DND-41 (cell line): ENCODE measurements at regions not wholly inside any gene's neighbourhood (a gene's known extent, or its start where the extent isn't known, plus 50 kb on each side); places are given as distances from the start of the nearest gene placed in this dataset.

Experiments used
- EZH2 ChIP-seq: IDR thresholded peaks from 3 replicates; pipeline ENCODE4 v1.6.1; 2012; ENCODE audit warnings: borderline replicate concordance, low read depth, mild to moderate bottlenecking, moderate library complexity, low read length, inconsistent platforms; ENCODE audit not compliant: severe bottlenecking
- TF ChIP-seq, protein P1 (sequence below): IDR thresholded peaks from 2 replicates; pipeline ENCODE4 v1.5.1; 2012; ENCODE audit warnings: borderline replicate concordance, low read length, moderate library complexity, mild to moderate bottlenecking; ENCODE audit not compliant: poor library complexity, severe bottlenecking; ENCODE audit errors: extremely low read depth

DNA sequence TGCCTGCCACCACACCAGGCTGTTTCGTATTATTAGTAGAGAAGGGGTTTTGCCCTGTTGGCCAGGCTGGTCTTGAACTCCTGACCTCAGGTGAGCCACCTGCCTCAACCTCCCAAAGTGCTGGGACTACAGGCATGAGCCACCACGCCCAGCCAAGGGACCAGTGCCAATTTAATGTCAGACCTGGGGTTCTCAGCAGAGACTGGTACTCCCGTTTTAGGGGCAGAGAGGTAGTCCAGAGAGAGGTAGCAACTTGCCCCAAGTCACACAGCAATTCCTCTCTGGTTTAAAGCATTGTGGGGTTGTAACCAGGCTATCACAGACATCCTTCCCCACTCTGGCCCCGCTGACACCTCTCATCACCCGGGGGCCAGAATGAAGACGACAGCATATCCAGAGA lies 112.1 kb downstream of the PTPRS start:
- TF ChIP-seq EZH2, result no peak
- TF ChIP-seq, protein P1, sequence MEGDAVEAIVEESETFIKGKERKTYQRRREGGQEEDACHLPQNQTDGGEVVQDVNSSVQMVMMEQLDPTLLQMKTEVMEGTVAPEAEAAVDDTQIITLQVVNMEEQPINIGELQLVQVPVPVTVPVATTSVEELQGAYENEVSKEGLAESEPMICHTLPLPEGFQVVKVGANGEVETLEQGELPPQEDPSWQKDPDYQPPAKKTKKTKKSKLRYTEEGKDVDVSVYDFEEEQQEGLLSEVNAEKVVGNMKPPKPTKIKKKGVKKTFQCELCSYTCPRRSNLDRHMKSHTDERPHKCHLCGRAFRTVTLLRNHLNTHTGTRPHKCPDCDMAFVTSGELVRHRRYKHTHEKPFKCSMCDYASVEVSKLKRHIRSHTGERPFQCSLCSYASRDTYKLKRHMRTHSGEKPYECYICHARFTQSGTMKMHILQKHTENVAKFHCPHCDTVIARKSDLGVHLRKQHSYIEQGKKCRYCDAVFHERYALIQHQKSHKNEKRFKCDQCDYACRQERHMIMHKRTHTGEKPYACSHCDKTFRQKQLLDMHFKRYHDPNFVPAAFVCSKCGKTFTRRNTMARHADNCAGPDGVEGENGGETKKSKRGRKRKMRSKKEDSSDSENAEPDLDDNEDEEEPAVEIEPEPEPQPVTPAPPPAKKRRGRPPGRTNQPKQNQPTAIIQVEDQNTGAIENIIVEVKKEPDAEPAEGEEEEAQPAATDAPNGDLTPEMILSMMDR, result no peak
